NCI-H345 treated with DMSO at 0.1 percent for 48 hours (cell line): ENCODE measurements at regions not wholly inside any gene's neighbourhood (a gene's known extent, or its start where the extent isn't known, plus 50 kb on each side); places are given as distances from the start of the nearest gene placed in this dataset.
"Not testable (repeated sequence)": the region's sequence is repeated elsewhere in the genome, so short reads cannot be mapped to it uniquely, and the experiment has no call there.

Experiments used
- DNase-seq: peaks from one replicate; lab custom pipeline; 2025; ENCODE audit not compliant: unreplicated experiment; lab: John Stamatoyannopoulos, UW

GRCh38 chr22:17318817-17319216 lies 50.4 kb upstream of the CECR2 start:
- DNase-seq = no peak

GRCh38 chr22:17315310-17315709 lies 54.0 kb upstream of the CECR2 start:
- no peak for DNase-seq

- peak; percentile 20 for DNase-seq
Observed at GRCh38 chr22:17314487-17314886, 54.8 kb upstream of the CECR2 start.

GRCh38 chr22:17313626-17314025 lies 55.6 kb upstream of the CECR2 start:
- DNase-seq = no peak

- no peak for DNase-seq
Observed at GRCh38 chr22:17307566-17307965, 61.7 kb upstream of the CECR2 start.

- DNase-seq = no peak
Observed at GRCh38 chr22:17305076-17305475, 64.2 kb upstream of the CECR2 start.

GRCh38 chr22:17303840-17304779 lies 65.2 kb upstream of the CECR2 start:
- DNase-seq = no peak

- DNase-seq = no peak
Observed at GRCh38 chr22:17303441-17303839, 65.8 kb upstream of the CECR2 start.

- DNase-seq = no peak
Observed at GRCh38 chr22:17302616-17303015, 66.6 kb upstream of the CECR2 start.

- DNase-seq = no peak
Observed at GRCh38 chr22:17300926-17301325, 68.3 kb upstream of the CECR2 start.

GRCh38 chr22:17298805-17299502 lies 70.3 kb upstream of the CECR2 start:
- not testable (repeated sequence) for DNase-seq

- no peak for DNase-seq
Observed at GRCh38 chr22:17285656-17286055, 66.4 kb upstream of the ADA2 start.

- no peak for DNase-seq
Observed at GRCh38 chr22:17284888-17285287, 65.7 kb upstream of the ADA2 start.

GRCh38 chr22:17284466-17284865 lies 65.2 kb upstream of the ADA2 start:
- DNase-seq = no peak

- DNase-seq = not testable (repeated sequence)
Observed at GRCh38 chr22:17283865-17284264, 64.6 kb upstream of the ADA2 start.

GRCh38 chr22:17283423-17283822 lies 64.2 kb upstream of the ADA2 start:
- DNase-seq = no peak

GRCh38 chr22:17281440-17281841 lies 62.2 kb upstream of the ADA2 start:
- peak; percentile 15 for DNase-seq

- no peak for DNase-seq
Observed at GRCh38 chr22:17281026-17281425, 61.8 kb upstream of the ADA2 start.

GRCh38 chr22:17272511-17272991 lies 53.3 kb upstream of the ADA2 start:
- DNase-seq = no peak

GRCh38 chr22:17271711-17272451 lies 52.6 kb upstream of the ADA2 start:
- no peak for DNase-seq

GRCh38 chr22:17269607-17270261 lies 50.5 kb upstream of the ADA2 start:
- no peak for DNase-seq
